ENCODE measurements at regions not wholly inside any gene's neighbourhood (a gene's known extent, or its start where the extent isn't known, plus 50 kb on each side); places are given as distances from the start of the nearest gene placed in this dataset.

- TF ChIP-seq CTCF (IDR thresholded peaks at IDR 0.05) = no peak
- H3K4me3 Mint-ChIP-seq = no peak overlapping the region
- no peak overlapping the region for H3K4me3 ChIP-seq (ENCODE audit: low read length)
- peaks cover 10 to 14% of the 10 kb centered on the region in 2 experiments for H3K27me3 ChIP-seq (ENCODE audit: control insufficient read depth in 1 of 2, insufficient read depth in 2 of 2, low read length in 2 of 2)
- intact Hi-C loops (cut with DNase I, micrococcal nuclease) = no loop called here
- ChIA-PET CTCF (no interaction called here), POLR2A (no interaction called here)
- H3K4me1 Mint-ChIP-seq (ENCODE audit: low read depth) = no peaks in the 10 kb centered on the region
- no peaks in the 10 kb centered on the region for H3K4me1 ChIP-seq (ENCODE audit: insufficient read depth, low read length)
- H3K27ac ChIP-seq (ENCODE audit: low read depth in 1 of 2, low read length in 2 of 2) = no peak overlapping the region
- H3K27me3 Mint-ChIP-seq = peaks cover 47% of the 10 kb centered on the region
- H3K36me3 Mint-ChIP-seq (ENCODE audit: low read depth) = no peaks in the 10 kb centered on the region
- H3K9me3 ChIP-seq (ENCODE audit: control insufficient read depth in 1 of 2, insufficient read depth in 1 of 2, low read length in 2 of 2) = no peaks in the 10 kb centered on the region
- DNase-seq (no peak), ATAC-seq (ENCODE audit: poor library complexity) (no peak)
- no peak overlapping the region for H3K27ac Mint-ChIP-seq
- H3K36me3 ChIP-seq (ENCODE audit: insufficient read depth, low read length) = no peaks in the 10 kb centered on the region
- no peaks in the 10 kb centered on the region for H3K9me3 Mint-ChIP-seq
Observed at GRCh38 chr2:20150110-20150706, 74.7 kb downstream of the SDC1 start.

- no peaks in the 10 kb centered on the region for H3K36me3 ChIP-seq (ENCODE audit: insufficient read depth, low read length)
- H3K27ac ChIP-seq (ENCODE audit: low read depth in 1 of 2, low read length in 2 of 2) = no peak overlapping the region
- no peak overlapping the region for H3K4me3 ChIP-seq (ENCODE audit: low read length)
- DNase-seq = no peak
- TF ChIP-seq CTCF (IDR thresholded peaks at IDR 0.05) = no peak
- POLR2A ChIA-PET = no interaction called here
- no peaks in the 10 kb centered on the region for H3K9me3 ChIP-seq (ENCODE audit: control insufficient read depth in 1 of 2, insufficient read depth in 1 of 2, low read length in 2 of 2)
- no peaks in the 10 kb centered on the region for H3K4me1 Mint-ChIP-seq (ENCODE audit: low read depth)
- H3K4me1 ChIP-seq (ENCODE audit: insufficient read depth, low read length) = no peaks in the 10 kb centered on the region
- H3K4me3 Mint-ChIP-seq = no peak overlapping the region
- ATAC-seq (ENCODE audit: poor library complexity) = no peak
- no peaks in the 10 kb centered on the region for H3K36me3 Mint-ChIP-seq (ENCODE audit: low read depth)
- peaks cover 10 to 14% of the 10 kb centered on the region in 2 experiments for H3K27me3 ChIP-seq (ENCODE audit: control insufficient read depth in 1 of 2, insufficient read depth in 2 of 2, low read length in 2 of 2)
- no peak overlapping the region for H3K27ac Mint-ChIP-seq
- peaks cover 43% of the 10 kb centered on the region for H3K27me3 Mint-ChIP-seq
- CTCF ChIA-PET = no interaction called here
- no peaks in the 10 kb centered on the region for H3K9me3 Mint-ChIP-seq
- intact Hi-C loops (cut with DNase I, micrococcal nuclease) = no loop called here
Observed at GRCh38 chr2:20149703-20150030, 75.3 kb downstream of the SDC1 start.

- no peak overlapping the region for H3K4me3 Mint-ChIP-seq
- no peaks in the 10 kb centered on the region for H3K36me3 Mint-ChIP-seq (ENCODE audit: low read depth)
- H3K4me1 ChIP-seq (ENCODE audit: insufficient read depth, low read length) = no peaks in the 10 kb centered on the region
- H3K27me3 ChIP-seq (ENCODE audit: control insufficient read depth in 1 of 2, insufficient read depth in 2 of 2, low read length in 2 of 2) = peaks cover 10 to 14% of the 10 kb centered on the region in 2 experiments
- no peak overlapping the region for H3K27ac ChIP-seq (ENCODE audit: low read depth in 1 of 2, low read length in 2 of 2)
- H3K36me3 ChIP-seq (ENCODE audit: insufficient read depth, low read length) = no peaks in the 10 kb centered on the region
- no peak for TF ChIP-seq CTCF (IDR thresholded peaks at IDR 0.05)
- no peaks in the 10 kb centered on the region for H3K9me3 ChIP-seq (ENCODE audit: control insufficient read depth in 1 of 2, insufficient read depth in 1 of 2, low read length in 2 of 2)
- intact Hi-C loops (cut with DNase I, micrococcal nuclease) = no loop called here
- ChIA-PET CTCF (no interaction called here), POLR2A (no interaction called here)
- H3K27ac Mint-ChIP-seq = no peak overlapping the region
- ATAC-seq (ENCODE audit: poor library complexity) (no peak), DNase-seq (no peak)
- no peak overlapping the region for H3K4me3 ChIP-seq (ENCODE audit: low read length)
- no peaks in the 10 kb centered on the region for H3K9me3 Mint-ChIP-seq
- no peaks in the 10 kb centered on the region for H3K4me1 Mint-ChIP-seq (ENCODE audit: low read depth)
- H3K27me3 Mint-ChIP-seq = peaks cover 40% of the 10 kb centered on the region
Observed at GRCh38 chr2:20148923-20149702, 75.8 kb downstream of the SDC1 start.

Data from CD4-positive, alpha-beta T cell (primary cell).